NCI-H187 (cell line): ENCODE measurements at regions not wholly inside any gene's neighbourhood (a gene's known extent, or its start where the extent isn't known, plus 50 kb on each side); places are given as distances from the start of the nearest gene placed in this dataset.
"Not testable (repeated sequence)": the region's sequence is repeated elsewhere in the genome, so short reads cannot be mapped to it uniquely, and the experiment has no call there.

Source experiments
- DNase-seq, 2 experiments: peaks; one replicate each; lab custom pipeline; 2025; lab: John Stamatoyannopoulos, UW

DNA sequence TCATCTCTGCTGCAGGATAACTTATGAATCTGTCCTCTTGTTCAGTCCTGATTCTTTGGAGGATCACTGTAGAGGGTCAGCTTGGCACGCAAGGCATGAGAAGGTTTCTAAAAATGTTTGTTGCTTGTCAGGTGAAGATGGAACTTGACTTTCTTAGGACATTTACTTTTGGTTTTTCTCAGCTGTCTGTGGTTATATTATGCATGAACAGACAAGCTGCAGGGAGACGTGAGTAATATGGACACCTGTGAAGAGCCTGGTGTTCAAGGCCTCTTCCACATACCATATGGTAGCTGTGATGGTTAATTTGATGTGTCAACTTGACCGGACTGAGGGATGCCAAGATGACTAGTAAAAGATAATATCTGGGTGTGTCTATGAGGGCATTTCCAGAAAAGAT lies 270.2 kb upstream of the CPHXL start:
- DNase-seq, result no peak

GRCh38 chr16:75997606-75998005 lies 271.3 kb upstream of the CPHXL start:
- DNase-seq, result no peak

- DNase-seq, result no peak
These were observed 269.6 kb upstream of the CNTNAP4 start for GRCh38 chr16:76007645-76008044.

DNA sequence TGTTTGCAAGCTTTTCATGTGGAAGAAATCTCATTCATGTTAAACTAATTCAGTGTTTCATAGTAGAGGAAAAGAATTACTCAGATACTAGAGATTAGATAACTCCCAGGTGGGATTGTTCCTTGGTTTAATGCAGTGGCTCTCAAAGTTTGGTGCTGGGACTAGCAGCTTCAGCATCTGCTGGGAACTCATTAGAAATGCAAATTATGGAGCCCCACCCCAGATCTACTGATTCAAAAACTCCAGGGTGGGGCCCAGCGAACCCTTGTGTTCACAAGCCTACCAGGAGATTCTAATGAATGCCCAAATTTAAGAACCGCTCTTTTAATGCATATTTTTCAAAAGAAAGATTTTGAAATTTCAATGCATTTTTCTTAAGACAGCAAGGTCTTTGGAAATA lies 253.4 kb upstream of the CNTNAP4 start:
- no peak for DNase-seq

- no peak for DNase-seq
These were observed 241.5 kb upstream of the CNTNAP4 start for GRCh38 chr16:76035689-76036088.

DNA sequence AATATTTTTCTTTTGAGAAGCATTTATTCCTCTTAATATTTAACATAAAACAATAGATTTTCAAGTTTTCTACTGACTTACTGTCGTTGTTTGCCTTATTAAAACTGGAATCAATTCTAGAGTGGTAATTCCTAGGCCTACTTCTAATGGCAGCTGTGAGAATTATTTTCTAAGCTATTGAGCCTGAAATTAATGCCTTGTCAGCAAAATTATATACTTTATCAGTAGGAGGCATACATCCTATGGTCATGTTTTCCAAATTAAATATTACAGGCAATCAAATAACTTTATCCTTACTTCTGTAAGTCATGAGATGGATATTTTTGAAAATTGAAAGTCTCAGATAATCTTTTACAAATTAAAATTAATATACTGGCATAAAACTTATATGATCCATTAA lies 239.1 kb upstream of the CNTNAP4 start:
- no peak for DNase-seq

- no peak for DNase-seq
These were observed 224.5 kb upstream of the CNTNAP4 start for GRCh38 chr16:76052725-76053124.

- DNase-seq, result no peak
These were observed 218.0 kb upstream of the CNTNAP4 start for GRCh38 chr16:76059186-76059585.

DNA sequence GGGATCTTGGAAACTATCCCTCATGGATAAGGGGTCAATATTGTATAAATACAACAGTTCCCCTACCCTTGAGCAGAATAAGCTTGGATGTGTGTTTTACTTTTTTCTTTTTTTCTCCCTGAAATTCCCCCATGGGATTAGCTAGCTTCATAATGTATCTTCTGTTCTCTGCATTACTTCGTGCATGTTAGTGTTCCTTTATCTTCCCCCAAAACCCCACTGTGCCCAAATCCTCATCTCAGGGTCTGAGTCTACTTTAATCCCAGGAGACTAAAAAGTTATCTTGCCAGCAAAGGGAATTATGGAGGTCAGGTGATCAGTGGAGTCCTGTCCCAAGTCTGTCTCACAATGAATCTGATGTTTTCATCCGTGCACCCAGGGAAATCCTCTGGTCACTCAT lies 217.5 kb upstream of the CNTNAP4 start:
- no peak for DNase-seq

- DNase-seq, result no peak
These were observed 205.5 kb upstream of the CNTNAP4 start for GRCh38 chr16:76071690-76072089.

GRCh38 chr16:76081967-76082366 lies 195.2 kb upstream of the CNTNAP4 start:
- peak; percentile 32 to 49 for DNase-seq

- no peak for DNase-seq
These were observed 170.6 kb upstream of the CNTNAP4 start for GRCh38 chr16:76106647-76107046.

GRCh38 chr16:76108460-76108859 lies 168.7 kb upstream of the CNTNAP4 start:
- no peak for DNase-seq

DNA sequence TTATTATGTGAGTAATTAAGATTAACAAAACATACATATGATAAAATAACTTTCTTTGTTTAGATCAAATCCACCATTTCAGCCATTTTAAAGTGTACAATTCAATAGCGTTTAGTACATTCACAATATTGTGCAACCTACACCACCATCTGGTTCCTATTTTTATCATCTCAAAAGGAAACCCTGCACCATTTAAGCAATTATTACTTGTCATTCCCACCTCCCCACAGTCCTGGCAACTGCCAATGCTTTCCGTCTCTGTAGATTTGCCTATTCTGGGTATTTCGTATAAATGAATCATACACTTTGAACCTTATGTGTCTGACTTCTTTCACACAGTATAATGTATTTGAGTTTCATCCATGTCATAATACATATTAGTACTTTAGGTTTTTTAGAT lies 162.5 kb upstream of the CNTNAP4 start:
- DNase-seq, result no peak

DNA sequence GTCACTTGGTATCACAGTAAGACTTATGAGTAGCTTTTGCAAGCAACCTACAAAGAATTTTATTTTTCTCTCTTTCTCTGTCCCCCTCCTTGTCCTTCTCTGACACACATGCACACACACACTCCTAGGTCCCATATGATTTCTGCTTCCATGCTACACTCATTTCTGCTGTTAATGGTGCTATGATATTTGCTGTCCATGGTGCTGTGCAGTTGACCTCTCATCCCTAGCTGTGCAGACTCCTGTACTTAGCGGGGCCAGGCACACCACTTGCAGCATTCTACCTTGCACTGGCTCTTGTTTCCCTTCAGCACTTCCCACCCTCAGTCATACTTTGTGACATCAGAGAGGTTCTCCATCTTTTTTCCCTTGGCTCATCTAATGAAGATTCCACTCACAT lies 158.9 kb upstream of the CNTNAP4 start:
- no peak for DNase-seq

GRCh38 chr16:76121636-76122035 lies 155.6 kb upstream of the CNTNAP4 start:
- DNase-seq, result no peak

- no peak for DNase-seq
These were observed 153.2 kb upstream of the CNTNAP4 start for GRCh38 chr16:76123966-76124365.

- no peak for DNase-seq
These were observed 151.3 kb upstream of the CNTNAP4 start for GRCh38 chr16:76125871-76126270.

GRCh38 chr16:76138056-76138455 lies 139.1 kb upstream of the CNTNAP4 start:
- not testable (repeated sequence) for DNase-seq

GRCh38 chr16:76157629-76158028 lies 119.6 kb upstream of the CNTNAP4 start:
- DNase-seq, result no peak

DNA sequence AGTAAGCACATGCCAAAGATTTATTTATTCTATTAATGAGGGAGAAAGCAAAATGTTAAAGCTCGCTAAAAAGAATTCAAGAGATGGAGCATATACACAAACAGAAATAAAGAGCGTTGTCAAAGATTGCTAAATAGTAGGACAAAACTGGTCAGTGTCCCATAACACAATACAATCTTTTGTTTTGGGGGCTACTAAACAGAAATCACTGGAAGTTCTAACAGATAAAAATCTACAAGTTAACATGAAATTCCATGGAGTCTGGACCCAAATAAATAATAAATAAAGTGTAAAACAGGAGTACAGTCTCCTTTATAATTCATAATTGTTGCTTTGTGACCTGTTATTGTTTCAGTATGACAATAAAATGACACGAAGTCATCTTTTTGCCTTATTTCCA lies 115.2 kb upstream of the CNTNAP4 start:
- DNase-seq, result no peak

DNA sequence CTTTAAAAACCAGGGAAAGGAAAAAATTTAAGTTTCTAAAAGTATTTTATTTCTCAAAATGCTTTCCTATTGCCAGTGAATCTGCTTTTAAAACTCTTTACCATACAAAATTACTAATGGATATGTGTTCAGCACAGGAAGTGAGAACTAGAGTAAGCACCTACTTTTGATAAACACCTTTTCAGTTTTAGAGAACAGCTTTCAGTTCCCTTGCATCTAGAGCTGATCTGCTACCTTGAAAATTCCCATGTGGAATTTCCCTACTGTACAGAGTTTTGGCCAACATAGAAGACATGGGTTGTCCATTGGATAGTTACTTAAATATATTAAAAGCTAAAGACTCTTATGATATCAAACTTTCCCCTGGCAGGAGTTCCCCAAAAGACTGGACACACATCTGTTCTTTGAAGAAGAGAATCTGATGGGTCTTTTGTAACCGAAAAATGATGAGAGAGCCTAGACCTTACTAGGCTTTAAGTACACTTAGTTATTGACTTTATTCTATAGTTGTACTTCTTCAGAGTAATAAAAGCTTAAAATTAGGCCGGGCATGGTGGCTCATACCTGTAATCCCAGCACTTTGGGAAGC lies 112.1 kb upstream of the CNTNAP4 start:
- DNase-seq, result no peak

DNA sequence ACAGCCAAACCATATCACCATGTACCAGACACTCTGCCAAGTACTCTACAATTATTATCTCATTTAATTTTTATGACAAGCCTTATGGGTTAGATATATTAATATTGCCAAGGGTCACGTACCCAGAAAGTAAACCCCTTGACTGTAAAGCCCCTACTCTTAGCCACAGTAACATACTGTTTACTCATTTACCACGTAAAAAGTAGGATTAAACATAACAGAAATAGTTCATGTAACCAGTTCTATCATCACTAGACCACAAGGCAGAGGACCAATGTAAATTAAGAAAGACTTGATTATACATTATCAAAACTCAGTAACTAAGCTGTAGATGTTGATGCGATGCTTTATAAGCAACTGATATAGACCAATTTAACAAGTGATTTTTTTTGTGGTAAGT lies 101.5 kb upstream of the CNTNAP4 start:
- no peak for DNase-seq

GRCh38 chr16:76176153-76176552 lies 101.0 kb upstream of the CNTNAP4 start:
- DNase-seq, result no peak

- no peak for DNase-seq
These were observed 100.6 kb upstream of the CNTNAP4 start for GRCh38 chr16:76176616-76177015.
